ENCODE measurements at regions not wholly inside any gene's neighbourhood (a gene's known extent, or its start where the extent isn't known, plus 50 kb on each side); places are given as distances from the start of the nearest gene placed in this dataset.

DNA sequence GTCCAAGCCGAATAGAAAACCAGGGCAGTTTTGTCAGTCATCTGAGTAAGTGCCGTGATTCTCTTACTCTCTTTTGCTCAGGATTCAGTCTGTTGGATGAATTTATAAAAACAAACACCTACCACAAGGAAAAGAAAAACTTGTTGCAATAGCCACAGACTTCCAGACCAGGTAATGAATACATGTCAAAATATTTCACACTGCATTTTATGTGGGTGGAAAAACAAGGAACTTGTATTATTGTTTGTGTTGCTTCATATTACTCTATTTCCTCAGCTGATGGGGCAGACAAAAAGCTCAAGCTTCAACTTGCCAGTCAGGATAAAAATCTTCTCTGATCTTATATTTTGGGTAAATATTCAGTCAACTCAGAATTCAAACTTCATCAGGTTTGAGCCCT lies 1125.7 kb downstream of the NLGN4Y start:
- no peak for DNase-seq (ENCODE audit: low read depth)

DNA sequence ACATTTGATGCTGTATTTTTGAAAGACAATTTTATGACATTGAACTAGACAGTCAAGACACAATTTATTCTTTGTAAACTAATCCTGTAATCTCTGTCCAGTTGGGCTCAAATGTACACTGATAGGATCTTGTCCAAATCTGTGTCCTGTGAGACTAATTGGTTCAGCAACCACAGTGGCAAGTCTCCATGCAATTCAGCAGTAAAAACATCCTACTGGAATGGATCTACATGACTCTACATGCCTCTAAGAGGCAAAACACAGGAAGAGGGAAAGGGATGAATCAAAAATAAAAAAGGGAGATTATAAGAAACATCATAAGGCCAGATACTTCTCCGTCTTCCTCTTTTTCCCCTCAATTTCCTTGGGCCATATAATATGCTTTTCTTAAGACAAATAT lies 1164.2 kb downstream of the NLGN4Y start:
- DNase-seq (ENCODE audit: low read depth) = no peak

DNA sequence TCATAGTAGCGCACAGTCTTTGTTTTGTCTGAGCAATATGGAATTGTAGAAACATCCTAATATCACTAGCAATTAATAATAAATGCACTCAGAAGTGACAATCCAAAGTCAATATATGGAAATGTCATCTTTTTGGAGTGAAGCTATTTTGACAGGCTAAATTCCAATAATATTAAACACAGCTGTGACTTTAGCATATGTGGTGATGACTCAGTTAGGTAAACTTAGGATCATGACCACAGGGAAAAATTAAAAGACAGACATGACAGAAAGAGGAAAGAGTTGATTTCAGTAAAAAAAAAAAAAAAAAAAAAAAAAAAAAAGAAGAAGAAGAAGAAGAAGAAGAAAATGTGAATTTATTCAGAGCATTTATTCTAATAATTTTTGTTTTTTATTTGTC lies 1165.7 kb downstream of the NLGN4Y start:
- DNase-seq (ENCODE audit: low read depth) = no peak

DNA sequence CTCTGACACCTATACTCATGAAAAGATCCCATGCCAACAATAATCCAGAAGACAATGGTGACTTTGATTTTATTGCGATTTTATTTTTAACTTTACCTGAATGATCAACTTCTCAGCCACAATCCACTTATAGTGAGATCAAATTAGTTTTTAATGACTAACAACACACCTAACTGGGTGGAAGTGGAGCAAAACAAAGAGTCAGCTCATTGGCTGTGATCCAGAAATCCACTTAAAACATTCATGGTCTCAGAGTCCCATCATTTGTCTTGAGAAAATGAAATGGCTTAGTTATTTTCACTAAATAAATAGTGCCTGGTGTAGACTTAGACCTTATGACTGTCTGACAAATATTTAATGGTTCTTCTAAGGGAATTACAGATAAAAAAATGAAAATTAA lies 1177.8 kb downstream of the NLGN4Y start:
- DNase-seq (ENCODE audit: low read depth) = no peak

DNA sequence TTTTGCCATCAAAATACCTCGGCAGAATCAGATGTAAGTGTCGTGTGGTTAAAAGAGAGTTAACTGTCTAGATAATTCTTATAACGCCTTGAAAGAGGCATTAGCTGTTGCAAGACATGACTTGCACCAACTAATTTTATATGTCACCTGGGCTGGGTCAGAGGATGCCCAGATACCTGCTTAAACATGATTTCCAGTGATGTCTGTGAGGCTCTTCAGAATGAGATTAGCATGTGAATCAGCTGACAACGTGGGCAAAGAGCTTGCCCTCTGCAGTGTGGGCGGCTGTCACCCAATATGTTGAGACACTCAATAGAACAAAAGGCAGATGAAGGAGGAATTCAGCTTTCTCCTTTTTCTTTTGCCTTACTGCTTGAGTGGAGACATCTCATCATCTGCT lies 1180.6 kb downstream of the NLGN4Y start:
- no peak for DNase-seq (ENCODE audit: low read depth)

DNA sequence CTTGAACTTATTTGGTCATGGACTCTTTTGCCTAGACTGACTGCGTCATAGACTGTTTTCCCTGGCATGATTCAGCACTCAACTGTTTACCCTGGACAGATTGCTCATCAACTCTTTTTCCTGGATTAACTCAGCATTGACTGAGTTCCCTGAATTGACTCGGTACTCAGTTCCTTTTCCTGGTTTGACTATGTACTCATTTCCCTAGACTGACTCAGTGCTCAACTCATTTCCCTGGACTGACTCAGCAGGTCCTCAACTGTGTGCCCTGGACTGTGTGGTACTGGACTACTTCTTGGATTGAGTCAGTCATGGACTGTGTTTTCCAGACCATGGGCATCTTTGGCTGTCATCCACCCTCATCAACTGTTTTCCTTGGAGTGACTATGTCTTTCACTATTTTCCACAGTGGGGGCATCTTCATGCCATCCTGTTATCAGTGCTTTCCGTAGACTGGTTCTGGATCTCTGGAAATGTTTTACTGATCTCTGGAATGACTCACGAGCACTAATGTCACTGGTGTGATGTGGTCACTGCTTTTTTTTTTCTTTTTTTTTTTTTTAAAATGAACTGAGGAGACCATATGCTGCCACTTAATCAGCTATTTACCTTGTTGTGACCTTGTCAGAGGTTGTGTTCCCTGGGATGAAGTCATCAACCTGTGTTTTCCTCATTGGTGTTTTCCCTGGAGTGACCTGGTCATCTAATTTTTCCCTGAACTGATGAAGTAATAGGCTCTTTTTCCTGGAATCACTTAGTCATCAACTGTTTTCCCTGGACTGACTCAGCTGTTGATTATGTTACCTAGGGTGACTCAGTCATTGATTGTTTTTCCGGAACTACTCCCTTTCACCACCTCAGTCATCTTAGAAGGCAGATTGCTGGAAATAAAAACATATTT lies 1225.5 kb downstream of the NLGN4Y start:
- no peak for DNase-seq (ENCODE audit: low read depth)

DNA sequence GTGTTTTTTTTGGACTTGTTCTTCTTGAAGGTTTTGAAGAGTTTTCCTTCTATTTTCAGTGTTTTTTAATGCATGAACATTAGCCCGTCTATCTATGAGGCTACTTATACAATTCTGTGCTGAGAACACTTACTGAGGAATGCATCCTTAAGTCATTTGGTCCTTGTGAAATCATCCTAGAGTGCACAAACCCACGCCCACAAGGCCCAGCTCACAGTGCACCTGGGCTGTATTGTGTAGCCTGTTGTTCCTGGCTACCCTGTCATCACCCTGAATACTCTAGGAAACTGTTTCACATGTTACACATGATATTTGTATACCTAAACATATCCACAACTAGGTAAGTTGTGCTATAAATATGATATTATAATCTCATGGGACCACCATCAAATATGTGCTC lies 1226.7 kb downstream of the NLGN4Y start:
- DNase-seq (ENCODE audit: low read depth) = no peak

DNA sequence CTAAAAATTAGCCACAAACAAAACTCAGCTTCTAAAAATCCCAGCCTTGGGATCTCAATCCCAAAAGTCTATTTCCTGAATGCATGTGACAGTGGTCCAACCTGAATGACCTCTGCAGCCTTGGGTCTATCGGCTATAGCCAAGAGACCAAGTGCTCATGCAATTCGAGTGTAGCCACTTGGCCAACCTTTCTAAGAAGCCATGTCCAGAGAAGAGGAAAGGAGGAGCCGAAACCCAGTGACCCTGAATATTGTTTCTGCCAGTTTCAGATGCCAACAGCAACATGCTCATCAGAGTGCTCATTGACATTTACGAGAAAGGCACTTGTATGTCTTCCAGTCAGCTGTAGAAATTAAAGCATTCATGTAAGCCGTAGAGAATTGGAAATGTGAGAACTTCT lies 1231.9 kb downstream of the NLGN4Y start:
- no peak for DNase-seq (ENCODE audit: low read depth)

DNA sequence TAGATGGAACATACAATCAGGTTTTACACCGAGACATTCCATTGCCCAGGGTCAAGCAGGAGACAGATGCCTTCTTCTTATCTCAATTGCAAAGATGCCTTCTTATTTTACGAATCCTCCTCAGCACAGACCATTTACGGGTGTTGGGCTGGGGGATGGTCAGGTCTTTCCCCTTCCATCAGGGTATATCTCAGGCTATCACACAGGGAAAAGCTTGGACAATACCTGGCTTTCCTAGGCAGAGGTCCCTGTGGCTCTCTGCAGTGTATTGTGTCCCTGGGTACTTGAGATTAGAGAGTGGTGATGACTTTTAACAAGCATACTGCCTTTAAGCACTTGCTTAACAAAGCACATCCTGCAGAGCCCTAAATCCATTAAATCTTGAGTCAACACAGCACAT lies 1249.2 kb downstream of the NLGN4Y start:
- no peak for DNase-seq (ENCODE audit: low read depth)

DNA sequence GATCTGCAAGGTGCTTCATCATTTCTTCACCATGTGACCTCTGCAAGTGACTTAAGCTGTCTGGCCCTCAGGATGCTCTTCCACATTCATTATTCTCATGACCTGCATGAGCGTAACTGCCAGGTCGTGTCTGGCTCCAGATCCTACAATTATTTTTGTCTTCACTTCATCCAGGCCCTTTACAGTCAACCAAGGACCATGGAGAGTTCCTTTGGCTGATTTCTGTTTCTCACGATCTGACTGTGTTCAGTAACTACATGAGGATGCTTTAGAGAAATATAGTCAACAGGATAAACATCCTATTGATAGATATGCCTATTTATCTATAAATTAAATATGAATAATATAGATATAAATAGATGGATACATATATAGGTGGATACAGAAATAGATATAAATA lies 1251.6 kb downstream of the NLGN4Y start:
- DNase-seq (ENCODE audit: low read depth) = no peak

DNA sequence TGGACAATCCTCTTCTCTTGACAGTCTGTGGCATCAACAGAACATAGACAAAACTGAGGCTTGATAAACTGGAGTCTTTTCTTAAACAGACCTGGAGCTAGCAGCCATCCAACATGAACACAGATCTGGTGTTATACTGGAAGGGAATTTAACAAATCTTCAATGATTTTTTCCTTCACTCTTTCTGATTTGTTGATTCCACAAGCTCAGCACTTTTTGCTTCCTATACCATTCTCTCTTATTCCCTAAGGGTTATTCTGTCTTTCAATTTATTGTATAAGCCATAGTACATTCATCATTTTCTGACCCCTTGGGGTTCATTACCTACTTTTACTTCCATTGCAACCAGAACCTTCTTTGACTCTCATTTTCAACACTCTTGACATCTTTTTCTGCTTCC lies 1255.6 kb downstream of the NLGN4Y start:
- no peak for DNase-seq (ENCODE audit: low read depth)

DNA sequence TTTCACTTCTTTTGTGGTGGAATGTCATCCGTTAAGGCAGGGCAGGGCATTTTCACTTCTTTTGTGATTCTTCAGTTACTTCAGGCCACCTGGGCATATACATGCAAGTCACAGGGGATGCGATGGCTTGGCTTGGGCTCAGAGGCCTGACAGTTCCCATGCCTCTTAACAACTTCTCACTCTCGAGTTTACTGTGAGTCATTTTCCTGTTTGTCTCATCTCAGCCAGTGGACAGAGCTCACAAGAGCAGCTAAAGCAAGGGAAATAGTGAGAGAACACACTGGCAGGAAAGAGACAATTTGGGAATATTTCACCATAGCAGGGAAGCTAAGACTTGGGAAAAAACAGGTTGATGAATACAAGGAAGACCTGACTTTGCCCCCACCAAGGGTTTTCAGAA lies 1275.7 kb downstream of the NLGN4Y start:
- no peak for DNase-seq (ENCODE audit: low read depth)

DNA sequence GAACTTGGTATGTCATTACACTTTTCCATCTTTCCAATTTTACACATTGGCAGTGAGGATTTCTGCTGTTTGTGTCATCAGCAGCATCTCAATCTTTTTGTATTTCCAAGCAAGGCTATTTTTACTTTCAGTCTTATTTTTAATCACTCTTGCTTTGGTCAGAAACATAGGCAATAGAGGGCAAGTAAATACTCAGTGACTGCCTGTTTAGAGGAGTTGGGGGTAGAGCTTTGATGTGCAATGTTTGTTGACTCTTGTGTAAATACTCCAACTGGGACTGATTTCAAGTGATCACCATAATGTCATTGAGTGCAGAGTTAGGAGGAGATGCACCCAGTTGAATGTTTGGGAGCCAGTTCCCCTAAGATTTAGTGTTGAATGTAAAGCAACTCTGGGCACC lies 1281.7 kb downstream of the NLGN4Y start:
- no peak for DNase-seq (ENCODE audit: low read depth)

DNA sequence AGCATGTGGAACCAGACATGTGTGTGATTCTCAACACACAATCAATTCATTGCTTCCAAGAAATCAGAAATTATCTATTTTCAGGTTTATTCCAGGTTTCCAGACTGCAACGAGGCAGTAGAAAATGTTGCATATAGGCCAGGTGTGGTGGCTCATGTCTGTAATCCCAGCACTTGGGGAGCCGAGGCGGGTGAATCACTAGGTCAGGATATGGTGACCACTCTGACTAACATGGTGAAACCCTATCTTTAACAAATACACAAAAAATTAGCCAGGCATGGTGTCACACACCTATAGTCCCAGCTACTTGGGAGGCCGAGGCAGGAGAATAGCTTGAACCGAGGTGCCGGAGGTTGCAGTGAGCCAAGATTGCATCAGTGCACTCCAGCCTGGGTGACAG lies 1289.9 kb downstream of the NLGN4Y start:
- DNase-seq (ENCODE audit: low read depth) = no peak
